D341Med (cell line): ENCODE measurements at regions not wholly inside any gene's neighbourhood (a gene's known extent, or its start where the extent isn't known, plus 50 kb on each side); places are given as distances from the start of the nearest gene placed in this dataset.
A peak's percentile ranks its signal among the peaks of the same experiment; 100 is the strongest.

Experiments used
- DNase-seq: peaks from one replicate; pipeline ENCODE4 v3.0.0; 2012; ENCODE audit warnings: low spot score

DNA sequence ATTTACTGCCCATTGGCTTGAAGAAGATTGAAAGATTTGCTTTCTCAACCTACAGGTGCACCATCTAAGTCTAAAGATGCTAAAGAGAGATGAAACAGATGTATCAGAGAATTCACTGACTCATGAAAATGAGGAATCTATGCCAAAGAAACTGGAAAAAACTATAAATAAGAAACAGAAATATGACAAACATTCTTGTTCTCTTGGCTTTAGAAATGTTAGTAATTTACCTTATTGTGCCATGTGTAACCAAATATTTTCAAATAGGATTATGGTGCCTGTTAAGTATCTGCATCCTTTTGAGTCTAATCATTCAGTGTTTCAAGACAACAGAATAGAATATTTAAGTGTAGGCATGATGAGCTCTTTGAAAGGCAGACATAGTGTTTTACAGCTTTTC lies 271.5 kb downstream of the MEX3B start:
- no peak for DNase-seq

DNA sequence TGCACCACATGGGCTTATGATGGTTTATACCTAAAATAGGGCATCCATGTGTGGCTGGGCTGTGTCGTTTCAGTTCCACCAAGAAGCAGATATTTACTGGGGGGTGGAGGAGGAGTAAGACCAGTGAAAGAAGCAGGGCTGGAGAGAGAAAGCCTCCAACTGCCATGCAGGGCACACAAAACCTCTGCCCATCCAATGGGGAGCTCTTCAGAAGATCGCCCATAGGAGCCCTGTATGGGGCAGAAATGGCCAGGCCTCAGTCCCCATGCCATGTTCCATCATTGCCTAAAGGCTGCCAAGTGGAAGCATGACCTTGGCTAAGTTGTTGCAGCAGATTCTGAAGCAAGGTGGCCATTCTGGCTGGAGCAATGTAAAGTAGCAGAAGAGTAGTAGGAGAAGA lies 277.0 kb downstream of the MEX3B start:
- no peak for DNase-seq

DNA sequence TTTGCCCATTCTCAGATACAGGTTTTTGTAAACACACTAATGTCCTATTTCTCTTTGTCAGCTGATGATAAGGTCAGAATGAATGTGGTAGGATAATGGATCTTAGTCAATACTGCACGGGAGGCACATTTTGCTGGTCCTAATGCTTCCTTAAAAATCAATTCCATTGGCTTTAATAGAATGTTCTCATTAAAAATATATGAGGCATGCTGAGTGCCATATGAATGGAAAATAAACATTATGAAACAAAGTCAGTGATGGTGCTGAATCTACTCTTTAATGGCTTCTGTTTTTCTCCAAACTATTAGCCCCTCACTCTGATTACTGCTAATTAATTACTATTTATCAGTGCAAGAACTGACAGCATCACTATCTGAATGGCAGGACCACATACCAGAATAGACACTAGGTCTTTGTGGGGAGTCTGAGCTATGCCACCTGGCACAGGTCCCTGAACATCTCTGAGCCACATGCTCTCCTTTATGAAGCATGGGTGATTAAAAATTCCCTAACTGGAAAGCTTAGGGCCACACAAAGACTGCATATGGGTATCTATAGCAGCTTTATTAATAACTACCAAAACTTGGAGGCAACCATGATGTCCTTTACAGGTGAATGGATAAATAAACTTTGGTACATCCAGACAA lies 278.9 kb downstream of the MEX3B start:
- no peak for DNase-seq

DNA sequence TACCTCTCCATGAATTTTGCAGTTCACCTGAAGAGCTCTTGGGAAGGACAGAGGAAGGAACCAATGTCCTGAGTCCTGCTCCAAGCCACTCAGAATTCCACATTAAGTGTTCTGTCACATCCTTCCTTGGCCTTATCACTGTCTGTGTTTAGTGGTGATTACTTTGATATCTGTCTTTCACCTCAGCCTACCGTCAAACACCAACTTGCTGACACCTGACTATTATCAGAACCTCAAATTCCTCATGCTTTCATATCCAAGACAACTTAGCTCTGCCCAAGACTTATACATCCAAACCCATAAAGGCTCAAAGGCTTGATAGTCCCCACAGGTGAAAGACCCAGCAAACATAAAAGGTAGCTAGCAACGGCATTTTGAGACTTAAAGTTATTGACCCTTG lies 280.0 kb downstream of the MEX3B start:
- no peak for DNase-seq

DNA sequence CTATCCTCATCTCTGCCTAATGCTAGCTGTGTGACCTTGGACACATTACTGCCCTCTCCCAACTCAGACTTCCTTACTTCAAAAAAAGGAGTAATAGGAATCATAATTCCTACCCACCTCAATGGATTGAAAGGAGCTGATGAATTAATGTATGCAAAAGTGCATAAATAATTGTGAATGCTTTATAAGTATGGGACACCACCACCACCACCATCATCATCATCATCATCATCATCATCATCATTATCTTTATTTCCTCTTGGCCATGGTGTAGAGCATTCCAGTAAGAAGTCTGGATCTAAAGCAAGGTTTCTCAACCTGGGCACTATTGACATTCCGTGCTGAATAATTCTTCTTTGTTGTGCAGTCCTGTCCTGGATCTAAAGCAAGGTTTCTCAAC lies 282.5 kb downstream of the MEX3B start:
- no peak for DNase-seq

DNA sequence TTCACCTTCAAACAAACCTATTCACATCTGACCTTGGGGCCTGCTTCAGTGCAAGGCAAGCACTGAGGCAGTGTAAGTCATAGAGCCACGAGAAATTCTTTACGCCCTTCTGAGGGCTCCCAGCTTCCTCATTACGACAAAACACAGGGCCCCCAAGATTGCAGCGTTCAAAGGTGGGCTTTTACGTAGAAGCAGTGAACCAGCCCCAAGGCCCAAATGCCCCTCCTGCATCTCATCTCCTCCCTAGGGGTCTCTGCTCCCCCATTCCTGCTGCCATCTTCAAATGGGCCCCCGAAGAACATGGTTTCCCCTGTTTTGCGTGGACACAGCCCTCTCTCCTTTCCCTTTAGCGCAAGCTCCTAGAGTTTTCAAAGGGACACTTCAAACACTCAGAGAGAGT lies 285.1 kb downstream of the MEX3B start:
- DNase-seq = no peak

DNA sequence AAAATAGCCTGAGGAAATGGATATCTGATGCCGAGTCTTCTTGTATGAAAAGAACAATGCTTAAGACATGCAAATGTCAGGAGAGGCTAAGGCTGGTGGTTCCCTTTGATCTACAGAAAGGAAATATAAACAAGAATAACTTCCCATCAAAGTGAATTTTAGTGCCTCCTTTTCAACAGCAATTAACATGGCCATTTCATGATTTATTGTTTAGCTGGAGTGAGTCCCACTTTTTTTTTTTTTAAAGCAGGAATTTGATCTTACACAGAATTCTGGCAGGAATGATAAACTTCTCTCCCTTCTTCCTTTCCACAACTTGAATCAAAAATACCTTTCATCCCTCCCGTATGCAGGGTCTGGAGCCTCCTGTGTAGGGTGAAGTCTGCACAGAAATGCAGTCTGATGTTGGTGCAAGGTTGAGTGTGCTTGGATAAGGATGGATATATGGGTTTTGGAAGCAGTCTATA lies 287.0 kb downstream of the MEX3B start:
- DNase-seq = no peak

DNA sequence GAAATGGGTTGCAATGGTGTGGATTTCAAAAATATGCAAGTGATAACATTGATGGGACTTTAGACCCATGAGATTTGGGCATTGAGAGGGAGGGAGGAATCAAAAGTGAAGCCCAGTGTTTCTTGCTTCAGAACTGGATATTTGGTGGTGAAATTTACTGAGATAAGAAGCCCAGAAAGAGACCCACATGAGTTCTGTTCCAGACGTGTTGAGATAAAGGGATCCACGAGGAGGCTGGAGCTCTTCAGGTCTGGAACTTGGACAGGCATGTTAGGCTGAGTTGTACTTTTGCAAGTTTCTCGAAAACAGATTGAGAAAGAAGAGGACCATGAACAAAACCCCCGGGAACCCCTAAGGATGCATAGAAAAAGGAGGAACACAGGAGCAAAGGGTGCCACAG lies 290.2 kb downstream of the MEX3B start:
- no peak for DNase-seq

DNA sequence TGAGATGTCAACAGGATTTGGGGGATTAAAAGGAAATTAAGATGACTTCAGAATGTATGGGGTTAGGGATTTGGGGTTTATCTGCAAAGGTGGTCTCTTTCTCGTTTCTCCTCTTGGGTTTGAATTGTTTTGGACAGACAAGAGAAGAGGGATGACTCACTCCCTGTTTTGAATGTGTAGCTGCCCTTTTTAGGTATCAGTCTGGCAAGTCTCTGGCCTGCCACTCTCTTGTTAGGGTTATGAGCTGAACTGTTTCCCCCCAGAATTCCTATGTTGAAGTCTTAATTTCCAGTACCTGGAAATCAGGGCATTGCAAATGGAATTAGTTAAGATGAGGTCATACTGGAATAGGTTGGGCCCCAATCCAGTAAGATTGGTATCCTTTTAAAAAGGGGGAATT lies 291.7 kb downstream of the MEX3B start:
- DNase-seq = no peak

DNA sequence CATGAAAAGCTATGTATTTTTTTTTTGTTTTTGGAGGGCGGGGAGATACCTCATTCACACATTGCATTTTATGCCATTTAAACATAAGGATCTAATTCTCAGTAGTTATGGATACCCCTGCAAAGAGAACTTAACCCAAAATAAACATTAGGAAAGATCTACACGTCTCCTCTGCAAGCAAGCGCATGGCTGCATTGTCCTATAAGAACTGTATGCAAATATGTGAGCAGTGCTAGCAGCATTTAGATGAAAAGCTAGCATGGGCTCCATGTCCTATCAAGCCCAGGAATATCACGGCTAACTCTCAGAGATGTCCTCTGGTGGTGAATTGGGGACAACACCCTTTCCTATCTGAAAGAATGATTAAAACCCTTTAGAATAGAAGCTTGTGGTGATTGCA lies 292.8 kb downstream of the MEX3B start:
- peak; percentile 31 for DNase-seq

DNA sequence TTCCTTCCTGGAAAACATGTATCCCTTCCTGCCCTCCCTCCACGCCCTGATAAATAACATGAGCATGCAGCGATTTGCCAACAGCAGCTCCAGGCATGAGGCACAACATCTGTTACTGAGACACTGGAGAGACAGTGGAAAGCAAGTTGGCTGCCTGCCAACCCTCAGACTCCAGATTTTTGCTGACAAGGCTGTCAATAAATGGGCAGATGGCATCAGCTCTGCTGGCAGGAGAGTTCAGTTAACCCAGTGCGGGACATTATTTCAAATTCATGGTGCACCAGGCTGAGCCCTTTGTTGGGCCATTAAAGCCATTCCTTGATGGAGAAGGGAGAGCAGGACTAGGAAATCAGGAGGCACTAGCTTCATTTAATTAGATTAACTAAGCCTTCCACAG lies 293.3 kb downstream of the MEX3B start:
- DNase-seq = peak; percentile 77

DNA sequence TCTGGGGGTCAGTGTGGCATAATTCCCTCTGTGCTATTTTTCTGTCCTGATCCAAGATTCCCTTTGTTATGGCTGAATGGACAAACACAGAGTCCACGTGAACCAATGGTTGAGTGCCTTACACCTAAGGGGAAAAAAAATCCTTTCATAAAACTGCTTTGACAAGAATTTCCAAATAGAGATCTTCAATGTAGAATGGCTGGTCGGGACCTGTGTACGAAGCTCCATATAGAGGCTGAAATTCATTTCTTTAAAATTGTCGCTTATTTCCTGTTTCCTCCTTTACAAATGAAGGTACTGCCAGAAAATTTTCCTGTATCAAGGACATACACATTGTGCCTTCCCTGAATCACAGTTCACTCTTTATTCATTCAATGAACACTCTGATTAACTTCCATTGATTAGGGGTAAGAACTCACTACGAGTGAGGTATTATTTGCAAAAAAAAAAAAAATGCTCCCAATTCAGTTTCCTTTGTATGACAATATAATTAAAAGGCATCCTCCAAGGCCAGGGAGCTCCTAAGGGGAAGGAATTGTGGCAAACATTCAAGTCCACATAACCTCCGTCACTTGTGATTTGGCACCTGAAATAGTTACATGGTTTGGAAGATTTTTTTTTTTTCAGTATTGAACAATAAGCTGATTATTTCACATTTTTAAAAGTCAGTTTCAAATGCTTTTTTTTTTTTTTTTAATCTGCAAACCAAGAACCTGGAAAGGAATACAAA lies 293.8 kb downstream of the MEX3B start:
- DNase-seq = no peak

DNA sequence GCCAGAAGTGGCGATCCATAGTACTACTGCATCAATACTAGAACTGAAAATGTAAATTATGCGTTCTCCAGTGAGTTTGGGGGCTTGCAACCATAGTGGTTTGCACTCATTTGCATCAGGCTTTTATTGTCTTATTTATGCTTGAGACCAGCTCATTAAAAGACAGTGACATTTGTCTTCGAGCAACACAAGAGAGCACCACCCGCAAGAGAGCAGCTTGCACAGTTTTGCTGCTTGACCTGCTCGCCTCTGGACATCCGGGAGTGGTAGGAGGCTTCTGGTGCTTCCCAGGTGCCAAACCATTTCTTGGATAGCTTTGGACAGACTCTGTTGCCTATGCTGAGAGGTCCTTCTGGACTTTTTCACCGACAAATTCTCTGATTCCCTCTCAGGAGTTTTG lies 294.6 kb downstream of the MEX3B start:
- DNase-seq = no peak

DNA sequence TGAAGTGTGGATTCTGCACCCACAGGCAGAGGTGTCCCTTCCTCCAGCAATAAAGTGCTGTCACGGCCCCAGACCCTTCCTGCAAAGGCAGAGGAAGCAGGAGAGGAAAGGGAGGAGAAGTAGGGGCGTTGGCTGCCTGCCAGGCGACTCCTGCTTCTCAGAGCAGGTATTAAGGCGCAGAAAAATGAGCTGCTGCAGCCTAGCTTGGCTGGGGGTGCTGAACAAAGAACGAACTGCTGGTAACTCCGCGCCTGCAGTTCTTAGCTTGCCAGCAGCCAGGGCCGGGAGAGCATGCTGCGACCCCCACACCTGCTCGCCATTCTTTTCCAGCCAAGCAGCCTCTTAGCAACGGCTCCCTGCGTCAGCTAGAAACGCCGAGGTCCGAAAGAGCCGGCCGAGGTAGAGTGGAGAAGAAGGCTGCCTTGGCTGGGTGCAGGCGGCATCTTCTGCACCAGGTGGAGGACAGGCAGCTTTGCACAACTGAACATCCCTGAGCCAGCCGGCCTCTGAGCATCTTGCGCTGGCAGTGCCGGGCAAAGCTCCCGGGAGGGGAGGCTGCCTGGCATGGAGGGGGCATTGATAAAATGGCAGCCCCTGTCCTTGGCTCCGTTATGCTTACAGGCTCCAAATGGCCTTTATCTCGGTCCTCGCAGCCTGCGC lies 296.0 kb downstream of the MEX3B start:
- no peak for DNase-seq

DNA sequence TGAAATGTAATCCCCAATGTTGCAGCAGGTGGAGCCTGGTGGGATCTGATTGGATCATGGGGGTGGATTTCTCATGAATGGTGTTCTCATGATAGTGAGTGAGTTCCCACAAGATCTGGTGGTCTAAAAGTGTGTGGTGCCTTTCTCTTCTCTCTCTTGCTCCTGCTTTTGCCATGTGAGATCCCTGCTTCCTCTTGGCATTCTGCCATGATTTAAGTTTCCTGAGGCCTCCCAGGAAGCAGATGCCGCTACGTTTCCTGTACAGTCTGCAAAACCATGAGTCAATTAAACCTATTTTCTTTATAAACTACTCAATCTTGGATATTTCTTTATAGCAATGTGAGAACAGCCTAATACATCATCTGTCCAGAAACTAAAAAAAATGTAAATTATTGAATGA lies 298.3 kb downstream of the MEX3B start:
- no peak for DNase-seq

DNA sequence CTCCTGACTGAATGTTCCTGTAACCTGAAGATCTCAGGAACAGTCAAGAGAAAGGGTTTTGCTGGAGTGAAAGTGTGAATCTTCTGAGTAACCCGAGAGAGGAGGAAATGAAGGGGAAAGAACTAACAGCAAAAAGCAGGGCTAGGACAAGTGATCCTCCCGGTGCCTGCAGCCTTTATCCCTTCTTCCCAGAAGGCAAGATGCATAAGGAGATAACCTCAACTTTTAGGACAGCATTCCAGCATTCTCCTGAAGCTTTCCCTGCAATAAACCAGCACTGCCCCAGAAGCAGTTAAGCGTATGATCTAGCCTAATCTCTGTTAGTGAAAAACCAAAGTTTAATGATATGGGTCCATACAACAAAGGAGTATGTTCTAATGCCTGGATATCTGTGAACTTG lies 298.8 kb downstream of the MEX3B start:
- DNase-seq = no peak

DNA sequence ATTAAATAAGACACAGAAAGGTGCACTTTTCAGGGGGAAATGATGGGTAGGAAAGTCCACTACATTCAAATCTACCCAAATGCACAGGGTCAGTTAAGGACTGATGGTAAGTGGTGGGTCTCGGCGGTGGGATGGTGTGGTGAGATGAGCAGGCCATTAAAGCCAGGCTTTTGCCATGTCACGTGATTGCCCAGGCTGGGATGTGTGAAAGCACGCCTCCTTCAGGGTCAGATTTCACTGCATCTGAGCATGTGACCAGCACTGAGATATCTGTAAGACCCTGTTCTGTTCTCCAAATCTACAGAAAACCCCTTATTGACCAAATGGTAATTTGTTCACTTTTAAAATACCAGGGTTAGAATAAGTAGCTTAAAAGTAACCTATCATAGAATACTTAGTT lies 301.5 kb downstream of the MEX3B start:
- no peak for DNase-seq

DNA sequence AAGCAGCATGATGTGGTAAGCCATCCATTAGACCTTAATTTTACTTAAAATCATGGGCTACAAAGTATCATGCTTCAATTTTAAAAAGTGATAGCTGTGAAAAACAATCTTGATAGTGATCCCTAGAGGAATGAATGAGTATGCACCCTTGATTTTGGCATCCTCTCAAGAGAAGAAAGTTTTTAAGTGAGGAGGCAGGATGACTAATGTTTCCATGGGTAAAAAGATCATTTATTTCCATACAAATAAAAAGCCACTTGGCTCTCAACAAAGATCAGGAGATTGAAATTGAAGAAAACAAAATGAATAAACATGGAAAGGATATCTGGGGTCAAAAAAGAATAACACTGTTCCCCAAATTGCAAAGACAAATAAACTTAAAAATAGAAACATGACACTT lies 305.4 kb downstream of the MEX3B start:
- no peak for DNase-seq

DNA sequence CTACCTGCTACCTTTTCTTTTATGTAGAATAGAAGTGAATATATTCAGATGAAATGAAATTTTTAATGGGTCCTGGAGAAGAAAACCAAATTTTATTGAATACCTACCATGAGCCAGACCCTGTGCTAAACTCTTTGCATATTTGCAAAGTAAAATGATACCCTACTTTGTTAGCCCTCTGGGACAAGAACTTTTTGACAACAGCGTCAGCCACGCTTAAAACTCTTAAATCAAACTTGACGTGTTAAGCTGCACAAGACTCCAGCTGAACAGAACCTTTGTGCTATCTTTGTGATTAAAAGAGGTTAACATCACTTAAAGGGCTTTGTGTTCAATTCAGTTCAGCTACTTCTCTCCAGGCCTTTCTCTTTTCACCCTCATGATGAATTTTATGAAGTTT lies 316.5 kb downstream of the MEX3B start:
- DNase-seq = no peak

DNA sequence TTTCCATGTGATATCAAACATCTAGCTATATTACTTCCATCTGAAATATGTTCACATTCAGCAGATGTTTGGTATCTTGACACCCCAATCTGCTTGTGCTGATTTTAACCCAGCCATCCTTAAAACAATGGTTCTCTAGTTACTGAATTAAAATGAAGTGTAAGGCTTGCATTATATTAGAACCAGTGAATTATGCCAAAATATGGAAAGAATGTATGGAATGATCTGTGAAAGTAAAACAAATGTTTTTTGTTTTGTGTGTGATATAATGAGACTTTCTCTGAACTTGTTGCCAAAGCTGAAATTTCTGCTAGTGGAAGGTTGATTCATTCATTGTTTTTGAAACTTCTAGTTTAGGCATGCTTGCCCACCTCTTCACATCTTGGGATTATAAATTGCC lies 317.1 kb downstream of the MEX3B start:
- no peak for DNase-seq

DNA sequence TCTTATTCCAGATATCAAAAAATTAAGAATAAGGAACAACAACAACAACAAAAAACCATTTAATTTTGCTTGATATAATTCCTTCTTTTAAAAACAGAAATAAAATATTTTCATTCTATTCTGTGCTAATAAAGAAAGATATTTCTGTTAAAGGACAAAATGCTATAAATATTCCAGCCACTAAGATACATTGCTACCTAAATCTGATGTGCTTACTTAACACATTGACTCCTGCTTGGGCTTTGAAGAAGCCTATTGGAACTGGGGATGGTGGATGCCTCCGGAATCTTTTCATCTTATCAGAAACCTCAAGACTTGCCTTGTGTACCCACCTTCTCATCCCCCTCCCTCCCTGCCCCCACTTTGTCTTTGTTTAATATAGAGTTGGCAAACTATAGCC lies 320.2 kb downstream of the MEX3B start:
- no peak for DNase-seq

DNA sequence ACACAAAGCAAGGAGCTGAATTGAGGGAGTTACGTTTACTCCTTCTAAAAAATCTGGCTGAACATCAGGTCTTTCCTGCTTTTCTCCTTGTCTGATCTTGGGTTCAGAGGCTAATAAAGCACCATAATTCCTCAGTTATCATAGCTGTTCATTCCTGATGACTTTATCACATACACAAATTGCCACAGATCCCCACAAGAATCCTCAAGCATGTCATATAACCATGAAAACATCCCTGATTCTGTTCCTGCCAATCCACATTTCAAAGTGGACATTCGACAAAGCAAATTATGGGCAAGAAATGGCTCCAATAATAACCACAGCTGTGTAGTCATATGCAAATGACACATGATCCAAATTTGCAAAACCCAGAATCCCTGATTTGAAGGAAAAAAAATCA lies 321.3 kb downstream of the MEX3B start:
- no peak for DNase-seq

DNA sequence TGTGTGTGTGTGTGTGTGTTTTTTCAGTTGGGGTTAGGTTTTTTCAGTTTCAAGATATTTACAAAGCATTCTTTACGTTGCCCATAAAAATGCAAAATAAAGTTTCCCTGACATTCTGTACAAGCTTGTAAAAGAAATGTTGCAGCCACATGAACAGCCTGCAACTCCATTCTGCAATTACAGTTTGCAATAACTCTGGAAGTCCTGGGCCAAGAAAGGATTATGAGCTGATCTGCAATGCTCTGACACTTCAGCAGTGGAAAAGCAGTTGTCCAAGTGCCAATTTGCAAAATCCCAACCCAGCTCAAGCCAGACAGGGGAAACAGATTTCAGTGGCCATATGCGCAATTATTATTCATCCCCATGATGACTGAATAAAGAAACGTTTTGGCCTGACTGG lies 322.1 kb downstream of the MEX3B start:
- DNase-seq = peak; percentile 62
